Epithelial cell of prostate (primary cell): ENCODE measurements at regions not wholly inside any gene's neighbourhood (a gene's known extent, or its start where the extent isn't known, plus 50 kb on each side); places are given as distances from the start of the nearest gene placed in this dataset.

ENCODE experiments used
- DNase-seq: peaks from one replicate; pipeline ENCODE4 v3.0.0-alpha.2; 2011; ENCODE audit warnings: low read depth, low spot score
- H3K27ac ChIP-seq: fragments of 450-650 bp; 2 replicates; pipeline ENCODE4 v1.5.1; 2017; ENCODE audit warnings: mild to moderate bottlenecking

- H3K27ac ChIP-seq, result no peak overlapping the region
- no peak for DNase-seq
Observed at GRCh38 chr3:87046241-87046640, 55.3 kb upstream of the VGLL3 start.

GRCh38 chr3:87045473-87045872, 54.5 kb upstream of the VGLL3 start:
- H3K27ac ChIP-seq, result no peak overlapping the region
- no peak for DNase-seq

GRCh38 chr3:87044846-87045245, 53.9 kb upstream of the VGLL3 start:
- no peak overlapping the region for H3K27ac ChIP-seq
- no peak for DNase-seq

- no peak for DNase-seq
- no peak overlapping the region for H3K27ac ChIP-seq
Observed at GRCh38 chr3:87044409-87044808, 53.5 kb upstream of the VGLL3 start.

- H3K27ac ChIP-seq, result no peak overlapping the region
- DNase-seq, result no peak
Observed at GRCh38 chr3:87041191-87041590, 50.2 kb upstream of the VGLL3 start.
